ENCODE measurements at regions not wholly inside any gene's neighbourhood (a gene's known extent, or its start where the extent isn't known, plus 50 kb on each side); places are given as distances from the start of the nearest gene placed in this dataset.

DNA sequence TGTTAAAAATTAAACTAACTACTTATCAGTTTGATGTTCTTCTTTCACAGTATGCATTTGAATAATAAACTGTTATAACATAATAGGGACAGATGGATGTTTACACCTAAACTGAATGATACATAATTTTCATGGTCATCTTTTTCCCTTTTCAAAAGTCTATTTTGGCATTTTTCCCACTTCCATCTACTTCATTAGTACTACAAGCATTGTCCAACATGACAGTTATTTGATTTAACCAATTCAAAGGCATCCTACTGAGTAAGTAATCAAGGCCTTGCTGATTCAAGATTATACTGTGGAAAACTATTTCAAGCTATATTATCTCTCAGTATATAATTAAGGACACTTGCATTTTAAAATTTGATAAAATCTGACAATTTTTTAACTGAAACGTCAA is 212.9 kb downstream of the FAT4 start:
- H3K27ac ChIP-seq = no peak overlapping the region
- TF ChIP-seq ZFX (IDR thresholded peaks at IDR 0.05; ENCODE audit: borderline replicate concordance) = no peak
- TF ChIP-seq, protein P1, sequence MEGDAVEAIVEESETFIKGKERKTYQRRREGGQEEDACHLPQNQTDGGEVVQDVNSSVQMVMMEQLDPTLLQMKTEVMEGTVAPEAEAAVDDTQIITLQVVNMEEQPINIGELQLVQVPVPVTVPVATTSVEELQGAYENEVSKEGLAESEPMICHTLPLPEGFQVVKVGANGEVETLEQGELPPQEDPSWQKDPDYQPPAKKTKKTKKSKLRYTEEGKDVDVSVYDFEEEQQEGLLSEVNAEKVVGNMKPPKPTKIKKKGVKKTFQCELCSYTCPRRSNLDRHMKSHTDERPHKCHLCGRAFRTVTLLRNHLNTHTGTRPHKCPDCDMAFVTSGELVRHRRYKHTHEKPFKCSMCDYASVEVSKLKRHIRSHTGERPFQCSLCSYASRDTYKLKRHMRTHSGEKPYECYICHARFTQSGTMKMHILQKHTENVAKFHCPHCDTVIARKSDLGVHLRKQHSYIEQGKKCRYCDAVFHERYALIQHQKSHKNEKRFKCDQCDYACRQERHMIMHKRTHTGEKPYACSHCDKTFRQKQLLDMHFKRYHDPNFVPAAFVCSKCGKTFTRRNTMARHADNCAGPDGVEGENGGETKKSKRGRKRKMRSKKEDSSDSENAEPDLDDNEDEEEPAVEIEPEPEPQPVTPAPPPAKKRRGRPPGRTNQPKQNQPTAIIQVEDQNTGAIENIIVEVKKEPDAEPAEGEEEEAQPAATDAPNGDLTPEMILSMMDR (IDR thresholded peaks at IDR 0.05) = no peak

DNA sequence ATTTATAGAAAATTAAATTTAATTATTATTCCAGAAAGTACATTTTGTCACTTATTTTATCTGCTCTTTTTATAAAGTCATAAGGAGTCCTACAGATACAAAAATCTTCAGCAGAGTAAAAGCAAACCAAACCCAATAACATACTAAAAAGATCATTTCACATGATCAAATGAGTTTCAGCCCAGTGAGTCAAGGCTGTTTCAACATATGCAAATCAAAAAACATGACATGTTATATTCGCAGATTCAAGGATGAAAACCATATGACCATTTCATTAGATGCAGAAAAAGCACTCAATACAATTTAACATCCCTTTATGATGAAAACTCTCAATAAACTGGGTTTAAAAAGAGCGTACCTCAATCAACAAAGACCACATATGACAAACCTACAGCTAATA is 214.3 kb downstream of the FAT4 start:
- TF ChIP-seq ZFX (IDR thresholded peaks at IDR 0.05; ENCODE audit: borderline replicate concordance) = no peak
- TF ChIP-seq, protein P1 (IDR thresholded peaks at IDR 0.05) = no peak
- no peak overlapping the region for H3K27ac ChIP-seq

DNA sequence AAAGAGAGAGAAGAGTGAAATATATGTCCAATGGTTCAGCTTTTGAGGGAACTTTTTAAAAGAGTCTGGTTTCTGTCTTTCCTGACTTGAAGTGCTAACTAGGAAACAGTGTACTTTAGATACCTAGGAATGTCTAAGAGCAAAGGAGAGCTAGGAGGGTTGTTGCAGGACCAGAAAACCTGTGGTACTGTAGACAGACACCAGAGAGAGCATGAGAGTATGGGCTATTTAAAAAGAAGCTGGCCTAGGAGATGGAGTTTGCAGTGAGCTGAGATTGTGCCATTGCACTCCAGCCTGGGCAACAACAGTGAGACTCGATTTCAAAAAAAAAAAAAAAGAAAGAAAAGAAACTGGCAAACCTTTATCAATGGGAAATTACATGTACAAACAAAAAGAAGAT is 223.9 kb downstream of the FAT4 start:
- no peak overlapping the region for H3K27ac ChIP-seq
- TF ChIP-seq ZFX (IDR thresholded peaks at IDR 0.05; ENCODE audit: borderline replicate concordance) = no peak
- TF ChIP-seq, protein P1 (IDR thresholded peaks at IDR 0.05) = no peak

DNA sequence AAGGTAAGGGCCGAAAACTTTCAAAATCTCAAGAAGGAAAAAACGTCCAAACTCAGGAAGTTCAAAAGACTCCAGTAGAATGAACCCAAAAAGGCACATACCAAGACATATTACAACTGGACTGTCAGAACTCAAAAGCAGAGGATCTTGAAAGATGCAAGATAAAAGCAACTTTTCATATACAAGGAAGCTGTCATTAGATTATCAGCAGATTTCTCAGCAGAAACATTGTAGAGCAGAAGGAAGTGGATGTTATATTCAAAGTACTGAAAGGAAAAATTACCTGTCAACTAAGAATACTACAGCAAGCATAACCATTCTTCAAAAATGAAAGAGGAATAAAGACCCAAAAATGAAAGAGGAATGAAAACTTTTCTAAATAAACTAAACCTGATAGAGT is 224.9 kb downstream of the FAT4 start:
- H3K27ac ChIP-seq = no peak overlapping the region
- TF ChIP-seq, protein P1 (IDR thresholded peaks at IDR 0.05) = no peak
- TF ChIP-seq ZFX (IDR thresholded peaks at IDR 0.05; ENCODE audit: borderline replicate concordance) = no peak

DNA sequence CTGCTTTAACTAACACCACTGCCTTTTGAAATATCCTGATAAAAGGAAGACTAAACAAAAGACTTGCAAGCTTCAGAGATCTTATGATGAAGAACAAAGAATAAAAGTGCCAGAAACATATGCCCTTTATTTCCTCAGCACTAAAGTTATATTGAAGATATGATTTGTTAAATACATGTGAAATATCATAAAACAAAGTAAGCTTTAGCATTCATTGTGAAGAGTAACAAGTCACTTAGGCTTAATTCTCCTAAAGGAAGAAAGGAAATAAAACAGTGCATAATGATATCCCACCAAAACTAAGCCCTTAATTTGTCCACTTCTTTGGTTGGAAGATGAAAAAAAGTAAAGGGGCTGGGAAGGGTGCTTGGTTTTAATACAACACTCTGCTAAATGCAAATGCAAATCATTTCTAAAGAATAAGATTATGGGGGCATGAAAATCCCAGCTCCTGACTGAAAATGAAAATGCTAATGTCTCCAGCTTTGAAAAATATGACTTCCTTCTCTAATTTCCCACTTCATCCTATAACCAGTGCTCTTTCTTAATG is 227.2 kb downstream of the FAT4 start:
- TF ChIP-seq, protein P1 (IDR thresholded peaks at IDR 0.05) = no peak
- no peak for TF ChIP-seq ZFX (IDR thresholded peaks at IDR 0.05; ENCODE audit: borderline replicate concordance)
- no peak overlapping the region for H3K27ac ChIP-seq

DNA sequence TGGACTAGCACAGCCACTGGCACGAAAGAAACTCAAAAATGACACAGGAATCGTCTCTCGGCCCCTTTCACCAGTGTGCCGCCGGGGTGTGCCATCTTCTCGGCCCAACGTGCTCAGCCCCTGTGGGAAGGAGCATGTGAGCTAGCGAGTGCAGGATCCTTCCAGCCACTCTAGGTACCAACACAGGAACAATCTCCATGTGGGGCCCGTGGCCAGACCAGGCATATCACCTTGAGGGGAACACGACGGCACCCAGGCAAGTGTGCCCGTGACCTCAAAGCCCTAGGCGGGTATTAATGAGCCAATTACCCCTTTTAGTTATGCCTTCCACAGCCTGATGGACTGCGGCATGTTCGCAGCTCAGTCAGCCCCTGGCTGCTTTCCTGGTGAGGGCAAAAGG is 231.5 kb downstream of the FAT4 start:
- H3K27ac ChIP-seq = no peak overlapping the region
- TF ChIP-seq, protein P1 (IDR thresholded peaks at IDR 0.05) = no peak
- TF ChIP-seq ZFX (IDR thresholded peaks at IDR 0.05; ENCODE audit: borderline replicate concordance) = no peak

DNA sequence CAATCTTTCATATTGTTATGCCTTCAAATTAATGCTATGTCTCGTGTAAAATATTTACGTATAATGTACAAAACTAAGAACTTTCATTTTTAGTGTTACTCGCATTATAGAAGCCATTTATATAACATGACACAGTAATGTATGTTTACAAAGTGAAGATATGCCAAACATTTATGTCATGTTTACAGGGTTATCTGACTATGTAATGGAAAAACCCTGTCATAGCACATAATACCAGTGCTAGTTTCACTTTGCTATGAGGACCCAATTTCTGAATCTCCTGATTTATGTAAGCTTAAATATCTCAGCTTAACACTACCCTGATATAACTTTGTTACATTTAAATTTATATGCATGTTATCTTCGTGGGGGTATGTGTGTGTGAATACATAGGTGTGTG is 233.1 kb downstream of the FAT4 start:
- TF ChIP-seq ZFX (IDR thresholded peaks at IDR 0.05; ENCODE audit: borderline replicate concordance) = no peak
- TF ChIP-seq, protein P1 (IDR thresholded peaks at IDR 0.05) = no peak
- H3K27ac ChIP-seq = no peak overlapping the region

All from 22Rv1 (cell line).